ENCODE measurements at regions not wholly inside any gene's neighbourhood (a gene's known extent, or its start where the extent isn't known, plus 50 kb on each side); places are given as distances from the start of the nearest gene placed in this dataset.
A peak's percentile ranks its signal among the peaks of the same experiment; 100 is the strongest.
"Not testable (repeated sequence)": the region's sequence is repeated elsewhere in the genome, so short reads cannot be mapped to it uniquely, and the experiment has no call there.

GRCh38 chr20:26251376-26251775, 554.7 kb upstream of the ZNF337 start:
- not testable (repeated sequence) for H3K4me3 ChIP-seq, H3K27me3 ChIP-seq, H3K9me3 ChIP-seq, H3K27ac ChIP-seq, H3K36me3 ChIP-seq, H3K4me1 ChIP-seq
- peak in 1 of 3 donors; percentile 35 for DNase-seq

DNA sequence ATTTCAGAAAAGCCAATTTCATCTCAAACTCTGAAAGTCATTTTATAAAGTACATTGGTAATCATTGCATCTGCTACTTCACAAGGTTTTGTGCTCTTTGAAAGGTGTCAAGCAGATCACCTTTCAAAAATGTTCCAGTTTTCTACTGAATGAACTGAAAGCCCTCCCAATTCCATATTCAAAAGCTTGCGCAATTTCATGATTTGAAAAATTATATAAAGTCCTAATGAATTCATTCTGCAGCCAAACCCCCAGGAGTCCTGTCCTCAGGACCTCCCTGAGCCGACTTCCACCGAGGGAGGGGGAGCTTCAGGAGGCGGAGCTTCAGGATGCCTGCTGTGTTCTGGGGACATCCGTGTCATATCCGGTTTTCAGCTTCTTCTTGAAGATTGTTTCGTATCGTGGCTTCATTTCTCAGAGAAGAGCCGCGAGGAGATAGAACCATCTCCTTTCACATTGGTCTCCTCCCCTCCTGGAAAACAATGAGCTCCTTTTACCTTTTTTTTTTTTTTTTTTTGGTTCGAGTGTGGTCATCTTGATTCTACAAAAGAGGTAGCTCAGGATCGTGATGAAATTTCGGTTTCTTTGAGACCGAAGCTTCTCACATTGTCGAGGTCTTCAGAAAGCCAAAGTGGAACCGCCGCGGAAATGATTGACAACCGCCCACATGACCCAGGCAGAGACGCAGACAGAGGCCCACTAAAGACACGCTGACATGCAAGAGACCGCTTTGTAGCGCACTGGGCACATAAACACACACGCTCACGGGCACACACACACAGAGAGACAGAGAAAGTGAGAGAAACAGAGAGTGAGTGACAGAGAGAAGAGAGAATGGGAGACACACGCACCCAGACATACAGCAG, 553.8 kb upstream of the ZNF337 start:
- H3K27ac ChIP-seq, H3K27me3 ChIP-seq, H3K4me1 ChIP-seq, H3K4me3 ChIP-seq, H3K36me3 ChIP-seq, DNase-seq, H3K9me3 ChIP-seq: not testable (repeated sequence)

DNA sequence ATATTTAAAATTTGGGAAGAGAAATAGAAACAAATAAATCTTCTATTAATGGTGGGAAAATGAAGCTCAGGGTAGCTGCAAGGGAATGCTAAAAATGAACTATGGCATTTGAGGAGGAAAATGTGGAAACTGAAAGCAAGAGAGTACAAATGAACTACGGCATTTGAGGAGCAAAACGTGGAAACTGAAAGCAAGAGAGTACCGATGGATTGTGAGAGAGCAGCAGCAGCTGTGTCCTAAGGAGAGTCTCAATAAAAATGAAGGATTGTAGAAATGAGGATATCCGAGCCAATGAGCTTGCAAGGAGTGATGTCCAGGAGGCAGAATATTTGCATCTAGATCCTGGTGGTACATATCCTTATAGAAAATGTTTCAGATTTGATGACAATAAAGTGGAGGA, 547.1 kb upstream of the ZNF337 start:
- no peak overlapping the region for H3K4me3 ChIP-seq
- H3K4me1 ChIP-seq = no peaks in the 10 kb centered on the region

GRCh38 chr20:26220609-26221008, 524.0 kb upstream of the ZNF337 start:
- DNase-seq, H3K36me3 ChIP-seq, H3K4me3 ChIP-seq, H3K4me1 ChIP-seq, H3K27me3 ChIP-seq, H3K9me3 ChIP-seq, H3K27ac ChIP-seq: not testable (repeated sequence)

More for the DNA sequence above, 547.1 kb upstream of the ZNF337 start:
- TF ChIP-seq POLR2A (IDR thresholded peaks at IDR 0.05) = no peak
- TF ChIP-seq, protein P1, sequence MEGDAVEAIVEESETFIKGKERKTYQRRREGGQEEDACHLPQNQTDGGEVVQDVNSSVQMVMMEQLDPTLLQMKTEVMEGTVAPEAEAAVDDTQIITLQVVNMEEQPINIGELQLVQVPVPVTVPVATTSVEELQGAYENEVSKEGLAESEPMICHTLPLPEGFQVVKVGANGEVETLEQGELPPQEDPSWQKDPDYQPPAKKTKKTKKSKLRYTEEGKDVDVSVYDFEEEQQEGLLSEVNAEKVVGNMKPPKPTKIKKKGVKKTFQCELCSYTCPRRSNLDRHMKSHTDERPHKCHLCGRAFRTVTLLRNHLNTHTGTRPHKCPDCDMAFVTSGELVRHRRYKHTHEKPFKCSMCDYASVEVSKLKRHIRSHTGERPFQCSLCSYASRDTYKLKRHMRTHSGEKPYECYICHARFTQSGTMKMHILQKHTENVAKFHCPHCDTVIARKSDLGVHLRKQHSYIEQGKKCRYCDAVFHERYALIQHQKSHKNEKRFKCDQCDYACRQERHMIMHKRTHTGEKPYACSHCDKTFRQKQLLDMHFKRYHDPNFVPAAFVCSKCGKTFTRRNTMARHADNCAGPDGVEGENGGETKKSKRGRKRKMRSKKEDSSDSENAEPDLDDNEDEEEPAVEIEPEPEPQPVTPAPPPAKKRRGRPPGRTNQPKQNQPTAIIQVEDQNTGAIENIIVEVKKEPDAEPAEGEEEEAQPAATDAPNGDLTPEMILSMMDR (IDR thresholded peaks at IDR 0.05) = no peak
- H3K27me3 ChIP-seq = no peaks in the 10 kb centered on the region
- H3K9me3 ChIP-seq = no peaks in the 10 kb centered on the region
- no peak overlapping the region for H3K27ac ChIP-seq
- no peak for DNase-seq
- no peaks in the 10 kb centered on the region for H3K36me3 ChIP-seq

- H3K9me3 ChIP-seq, H3K36me3 ChIP-seq, H3K4me1 ChIP-seq, H3K27ac ChIP-seq, H3K4me3 ChIP-seq, DNase-seq, H3K27me3 ChIP-seq: not testable (repeated sequence)
Observed at GRCh38 chr20:26219546-26219945, 522.9 kb upstream of the ZNF337 start.

GRCh38 chr20:26218301-26218700, 521.6 kb upstream of the ZNF337 start:
- Histone ChIP-seq H3K9me3 (peaks cover 0 to 3% (median 0%) of the 10 kb centered on the region in 4 donors), H3K27ac (no peak overlapping the region), H3K27me3 (no peaks in the 10 kb centered on the region), H3K4me1 (no peaks in the 10 kb centered on the region), H3K4me3 (no peak overlapping the region), H3K36me3 (no peaks in the 10 kb centered on the region)
- no peak for DNase-seq
- TF ChIP-seq, protein P1 (IDR thresholded peaks at IDR 0.05) = no peak
- no peak for TF ChIP-seq POLR2A (IDR thresholded peaks at IDR 0.05)

DNA sequence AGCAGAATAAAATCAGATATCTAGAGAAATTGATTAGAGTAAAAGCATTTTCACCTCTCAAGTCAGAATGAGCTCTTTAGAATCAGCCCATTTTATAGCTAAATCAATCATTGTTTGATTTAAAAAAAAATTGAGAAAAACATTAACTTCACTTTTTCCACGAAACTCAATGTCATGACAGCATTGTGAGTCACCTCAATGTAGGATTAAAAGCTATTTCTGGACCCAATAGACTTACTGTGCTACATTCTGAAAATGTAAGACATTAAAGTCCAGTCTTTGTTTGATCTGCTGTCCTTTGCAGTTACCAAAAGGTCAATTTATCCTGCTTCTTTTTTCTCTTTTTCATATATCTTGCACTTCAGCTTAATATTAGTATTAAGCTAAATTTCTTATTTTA, 519.4 kb upstream of the ZNF337 start:
- H3K4me3 ChIP-seq = no peak overlapping the region
- H3K36me3 ChIP-seq = no peaks in the 10 kb centered on the region
- DNase-seq = no peak
- H3K9me3 ChIP-seq = peaks cover 0 to 3% (median 0%) of the 10 kb centered on the region in 4 donors
- H3K4me1 ChIP-seq = no peaks in the 10 kb centered on the region
- no peak overlapping the region for H3K27ac ChIP-seq
- H3K27me3 ChIP-seq = no peaks in the 10 kb centered on the region
- TF ChIP-seq POLR2A (IDR thresholded peaks at IDR 0.05) = no peak
- TF ChIP-seq, protein P1 (IDR thresholded peaks at IDR 0.05) = no peak

DNA sequence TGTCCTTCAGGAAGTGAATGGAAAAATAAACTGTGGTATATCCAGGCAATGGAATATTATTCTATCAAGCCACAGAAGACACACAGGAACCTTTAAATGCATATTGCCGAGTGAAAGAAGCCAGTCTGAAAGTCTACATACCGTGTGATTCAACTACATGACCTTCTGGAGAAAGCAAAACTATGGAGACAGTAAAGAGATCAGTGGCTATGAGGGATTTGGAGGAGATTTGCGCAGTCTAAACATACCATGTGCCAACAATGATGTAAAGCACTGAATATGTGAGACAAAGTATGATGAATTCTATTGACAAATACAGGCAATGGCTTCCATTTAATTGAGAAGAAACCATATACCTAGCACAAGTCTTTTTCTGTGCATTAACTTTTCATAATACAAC, 518.3 kb upstream of the ZNF337 start:
- Histone ChIP-seq H3K4me3 (no peak overlapping the region), H3K27me3 (no peaks in the 10 kb centered on the region), H3K9me3 (peaks cover 0 to 3% (median 0%) of the 10 kb centered on the region in 4 donors), H3K36me3 (no peaks in the 10 kb centered on the region), H3K4me1 (no peaks in the 10 kb centered on the region), H3K27ac (no peak overlapping the region)
- DNase-seq = no peak
- TF ChIP-seq POLR2A (IDR thresholded peaks at IDR 0.05) = no peak
- TF ChIP-seq, protein P1 (IDR thresholded peaks at IDR 0.05) = no peak

Data from Peyer's patch (tissue), 4 donors.